Kidney epithelial cell (primary cell): ENCODE measurements at regions not wholly inside any gene's neighbourhood (a gene's known extent, or its start where the extent isn't known, plus 50 kb on each side); places are given as distances from the start of the nearest gene placed in this dataset.
A peak's percentile ranks its signal among the peaks of the same experiment; 100 is the strongest.
"Not testable (repeated sequence)": the region's sequence is repeated elsewhere in the genome, so short reads cannot be mapped to it uniquely, and the experiment has no call there.

ENCODE experiments used
- DNase-seq: peaks from one replicate; pipeline ENCODE4 v3.0.0-alpha.2; 2010; ENCODE audit warnings: low read depth
- H3K27me3 ChIP-seq: 2 replicates; pipeline ENCODE4 v1.6.0; 2011; ENCODE audit warnings: low read length; ENCODE audit not compliant: control insufficient read depth, insufficient read depth
- H3K36me3 ChIP-seq: 2 replicates; pipeline ENCODE4 v1.5.1; 2011; ENCODE audit warnings: low read length; ENCODE audit not compliant: control insufficient read depth, insufficient read depth
- H3K4me3 ChIP-seq: 2 replicates; pipeline ENCODE4 v1.5.1; 2011; ENCODE audit warnings: low read depth, mild to moderate bottlenecking, control low read depth, low read length
- CTCF ChIP-seq: IDR thresholded peaks from 2 replicates; pipeline ENCODE4 v1.5.1; 2011; ENCODE audit warnings: mild to moderate bottlenecking, moderate library complexity, low read length, control low read depth, inconsistent platforms; ENCODE audit not compliant: insufficient read depth, poor library complexity, severe bottlenecking

- DNase-seq, result no peak
- peaks cover 5% of the 10 kb centered on the region for H3K27me3 ChIP-seq
- H3K36me3 ChIP-seq, result no peaks in the 10 kb centered on the region
- no peak overlapping the region for H3K4me3 ChIP-seq
- TF ChIP-seq CTCF, result no peak
Measured at GRCh38 chr1:38151399-38151798, 104.8 kb upstream of the POU3F1 start.

GRCh38 chr1:38146079-38146478 lies 99.5 kb upstream of the POU3F1 start:
- H3K36me3 ChIP-seq, H3K27me3 ChIP-seq: not testable (repeated sequence)

GRCh38 chr1:38142606-38143005 lies 96.0 kb upstream of the POU3F1 start:
- Histone ChIP-seq H3K4me3 (no peak overlapping the region), H3K36me3 (no peaks in the 10 kb centered on the region), H3K27me3 (peaks cover 7% of the 10 kb centered on the region)
- no peak for DNase-seq
- TF ChIP-seq CTCF, result no peak

More at GRCh38 chr1:38146079-38146478, 99.5 kb upstream of the POU3F1 start:
- not testable (repeated sequence) for DNase-seq, H3K4me3 ChIP-seq

- no peak for DNase-seq
- no peaks in the 10 kb centered on the region for H3K36me3 ChIP-seq
- no peak for TF ChIP-seq CTCF
- peaks cover 7% of the 10 kb centered on the region for H3K27me3 ChIP-seq
- no peak overlapping the region for H3K4me3 ChIP-seq
Measured at GRCh38 chr1:38141483-38141882, 94.9 kb upstream of the POU3F1 start.

GRCh38 chr1:38139738-38140487 lies 93.3 kb upstream of the POU3F1 start:
- DNase-seq, result no peak
- no peak for TF ChIP-seq CTCF
- Histone ChIP-seq H3K4me3 (no peak overlapping the region), H3K27me3 (peaks cover 17% of the 10 kb centered on the region), H3K36me3 (no peaks in the 10 kb centered on the region)

- DNase-seq, result peak; percentile 98
- H3K4me3 ChIP-seq, result no peak overlapping the region
- H3K36me3 ChIP-seq, result no peaks in the 10 kb centered on the region
- peaks cover 24% of the 10 kb centered on the region for H3K27me3 ChIP-seq
- peak; percentile 18 for TF ChIP-seq CTCF
Measured at GRCh38 chr1:38138498-38139233, 92.1 kb upstream of the POU3F1 start.
